Stimulated activated CD4-positive, alpha-beta T cell treated with anti-CD3 and anti-CD28 coated beads, Interleukin-15, amount 100 ng/mL, for 48 hours (primary cell): ENCODE measurements at regions not wholly inside any gene's neighbourhood (a gene's known extent, or its start where the extent isn't known, plus 50 kb on each side); places are given as distances from the start of the nearest gene placed in this dataset.
"Not testable (repeated sequence)": the region's sequence is repeated elsewhere in the genome, so short reads cannot be mapped to it uniquely, and the experiment has no call there.

Source experiments
- DNase-seq, 2 donors: peaks; one replicate each; pipeline ENCODE4 v3.0.0-alpha.2; 2020; ENCODE audit warnings: low read depth in 2 of 2

- no peak for DNase-seq
These were observed 364.2 kb upstream of the CNTN3 start for GRCh38 chr3:74978684-74979083.

GRCh38 chr3:74985028-74985904 lies 370.8 kb upstream of the CNTN3 start:
- DNase-seq, result not testable (repeated sequence)

- DNase-seq, result no peak
These were observed 373.6 kb upstream of the CNTN3 start for GRCh38 chr3:74988095-74988494.

- DNase-seq, result no peak
These were observed 378.4 kb upstream of the CNTN3 start for GRCh38 chr3:74992898-74993297.

- no peak for DNase-seq
These were observed 386.9 kb upstream of the CNTN3 start for GRCh38 chr3:75001330-75001729.

- DNase-seq, result no peak
These were observed 398.4 kb upstream of the CNTN3 start for GRCh38 chr3:75012791-75013331.

- DNase-seq, result no peak
These were observed 399.5 kb upstream of the CNTN3 start for GRCh38 chr3:75014008-75014407.

GRCh38 chr3:75015280-75015679 lies 400.8 kb upstream of the CNTN3 start:
- DNase-seq, result no peak

- DNase-seq, result no peak
These were observed 420.7 kb upstream of the CNTN3 start for GRCh38 chr3:75035146-75035545.

GRCh38 chr3:75042941-75043340 lies 428.5 kb upstream of the CNTN3 start:
- DNase-seq, result no peak

GRCh38 chr3:75048650-75049049 lies 434.2 kb upstream of the CNTN3 start:
- DNase-seq, result no peak

GRCh38 chr3:75049533-75049932 lies 435.1 kb upstream of the CNTN3 start:
- DNase-seq, result no peak

GRCh38 chr3:75059120-75059519 lies 444.7 kb upstream of the CNTN3 start:
- DNase-seq, result no peak

GRCh38 chr3:75061806-75062205 lies 447.3 kb upstream of the CNTN3 start:
- DNase-seq, result no peak

GRCh38 chr3:75075158-75075557 lies 460.7 kb upstream of the CNTN3 start:
- no peak for DNase-seq

GRCh38 chr3:75076481-75076880 lies 462.0 kb upstream of the CNTN3 start:
- DNase-seq, result no peak

GRCh38 chr3:75078290-75078689 lies 463.8 kb upstream of the CNTN3 start:
- DNase-seq, result no peak

- DNase-seq, result no peak
These were observed 468.4 kb upstream of the CNTN3 start for GRCh38 chr3:75082845-75083244.

- DNase-seq, result no peak
These were observed 475.4 kb upstream of the CNTN3 start for GRCh38 chr3:75089841-75090240.

- DNase-seq, result no peak
These were observed 487.1 kb upstream of the CNTN3 start for GRCh38 chr3:75101329-75102147.

- DNase-seq, result no peak
These were observed 496.3 kb upstream of the CNTN3 start for GRCh38 chr3:75110741-75111140.

GRCh38 chr3:75115695-75116094 lies 501.2 kb upstream of the CNTN3 start:
- DNase-seq, result no peak

GRCh38 chr3:75118779-75119178 lies 504.3 kb upstream of the CNTN3 start:
- DNase-seq, result no peak
